Mesendoderm (in vitro differentiated cells): ENCODE measurements at regions not wholly inside any gene's neighbourhood (a gene's known extent, or its start where the extent isn't known, plus 50 kb on each side); places are given as distances from the start of the nearest gene placed in this dataset.

ENCODE experiments used
- DNase-seq: peaks from one replicate; pipeline ENCODE4 v3.0.0; 2013
- H2AK5ac ChIP-seq: 2 replicates; pipeline ENCODE4 v1.6.1; 2013; ENCODE audit warnings: low read length, inconsistent platforms
- H2BK120ac ChIP-seq: 2 replicates; pipeline ENCODE4 v1.6.1; 2013; ENCODE audit warnings: low read depth, mild to moderate bottlenecking, low read length, moderate library complexity, mixed read lengths
- H2BK15ac ChIP-seq: replicated peaks from 2 replicates; pipeline ENCODE4 v1.6.1; 2013; ENCODE audit warnings: low read depth, mild to moderate bottlenecking, moderate library complexity
- H2BK5ac ChIP-seq: 2 replicates; pipeline ENCODE4 v1.6.1; 2013; ENCODE audit warnings: low read length, inconsistent platforms
- H3K18ac ChIP-seq: 2 replicates; pipeline ENCODE4 v1.6.1; 2013; ENCODE audit warnings: mild to moderate bottlenecking, low read length, mixed read lengths
- H3K23ac ChIP-seq: one replicate; pipeline ENCODE4 v1.6.1; 2013; ENCODE audit warnings: low read length
- H3K27ac ChIP-seq: 2 replicates; pipeline ENCODE4 v1.5.1; 2013; ENCODE audit warnings: low read depth, mild to moderate bottlenecking, inconsistent platforms, low read length, moderate library complexity
- H3K27me3 ChIP-seq: 2 replicates; pipeline ENCODE4 v1.6.1; 2013; ENCODE audit warnings: low read length, control low read depth, mild to moderate bottlenecking, inconsistent platforms; ENCODE audit not compliant: insufficient read depth, poor library complexity
- H3K36me3 ChIP-seq: 2 replicates; pipeline ENCODE4 v1.6.1; 2013; ENCODE audit warnings: low read length, inconsistent platforms; ENCODE audit not compliant: control insufficient read depth, insufficient read depth
- H3K4ac ChIP-seq: one replicate; pipeline ENCODE4 v1.6.1; 2013; ENCODE audit warnings: low read depth, mild to moderate bottlenecking, low read length, moderate library complexity
- H3K4me1 ChIP-seq: 2 replicates; pipeline ENCODE4 v1.6.1; 2013; ENCODE audit warnings: low read depth, low read length, inconsistent platforms; ENCODE audit not compliant: control insufficient read depth
- H3K4me2 ChIP-seq: 2 replicates; pipeline ENCODE4 v1.6.1; 2013; ENCODE audit warnings: low read length
- H3K4me3 ChIP-seq: 2 replicates; pipeline ENCODE4 v1.5.1; 2013; ENCODE audit warnings: mild to moderate bottlenecking, low read length
- H3K56ac ChIP-seq: one replicate; pipeline ENCODE4 v1.6.1; 2013; ENCODE audit warnings: low read length
- H3K79me1 ChIP-seq: 2 replicates; pipeline ENCODE4 v1.6.1; 2013; ENCODE audit warnings: low read length, inconsistent platforms
- H3K79me2 ChIP-seq: 2 replicates; pipeline ENCODE4 v1.6.1; 2013; ENCODE audit warnings: mild to moderate bottlenecking, low read length; ENCODE audit not compliant: control insufficient read depth, insufficient read depth
- H3K9ac ChIP-seq: 2 replicates; pipeline ENCODE4 v1.6.1; 2013; ENCODE audit warnings: low read length, inconsistent platforms
- H4K5ac ChIP-seq: one replicate; pipeline ENCODE4 v1.6.1; 2013; ENCODE audit warnings: low read length
- H4K8ac ChIP-seq: one replicate; pipeline ENCODE4 v1.6.1; 2013; ENCODE audit warnings: low read depth, mild to moderate bottlenecking, control low read depth, low read length, moderate library complexity
- WGBS: extraction: QIAGEN DNeasy Blood & Tissue Kit; methylation state at CpG from one replicate; pipeline ENCODE4 v1.1.7; 2013; ENCODE audit warnings: low lambda C conversion rate, missing lambda C conversion rate; ENCODE audit not compliant: insufficient coverage; ENCODE audit errors: extremely low coverage; 5-methylcytosine and 5-hydroxymethylcytosine counted together

DNA sequence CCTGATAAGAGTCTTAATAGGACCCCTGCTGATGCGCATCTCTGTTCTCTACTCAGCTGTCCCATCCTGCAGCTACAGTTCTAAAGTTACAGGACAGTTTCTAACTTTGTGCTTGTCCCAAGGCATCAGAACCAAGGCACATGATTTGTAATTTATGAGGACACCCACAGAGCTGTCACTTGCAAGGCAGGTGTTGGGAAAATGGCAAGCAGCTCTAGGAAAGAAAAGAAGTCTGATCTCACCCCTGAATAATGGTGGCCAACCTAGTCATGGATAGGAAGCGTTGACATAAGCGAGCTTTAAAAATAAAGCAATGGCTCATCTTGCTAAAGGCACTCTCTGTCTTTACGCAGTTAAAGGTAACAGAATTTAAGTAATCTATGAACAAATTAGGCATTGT lies 127.6 kb upstream of the VGLL2 start:
- no peak for DNase-seq
- Histone ChIP-seq H3K18ac (no peak overlapping the region), H3K79me2 (no peaks in the 10 kb centered on the region), H2BK5ac (no peak overlapping the region), H4K5ac (no peak overlapping the region), H2BK120ac (no peak overlapping the region), H2BK15ac (no peak overlapping the region), H3K4ac (no peak overlapping the region), H3K27me3 (no peaks in the 10 kb centered on the region), H3K9ac (no peak overlapping the region), H3K4me2 (no peak overlapping the region), H3K56ac (no peak overlapping the region), H3K36me3 (no peaks in the 10 kb centered on the region), H3K4me3 (no peak overlapping the region), H3K23ac (no peak overlapping the region), H3K27ac (no peak overlapping the region), H4K8ac (no peak overlapping the region), H3K4me1 (no peaks in the 10 kb centered on the region), H3K79me1 (no peaks in the 10 kb centered on the region), H2AK5ac (no peak overlapping the region)
- no CpG with 5 or more reads among the region's 4 CpGs for WGBS

DNA sequence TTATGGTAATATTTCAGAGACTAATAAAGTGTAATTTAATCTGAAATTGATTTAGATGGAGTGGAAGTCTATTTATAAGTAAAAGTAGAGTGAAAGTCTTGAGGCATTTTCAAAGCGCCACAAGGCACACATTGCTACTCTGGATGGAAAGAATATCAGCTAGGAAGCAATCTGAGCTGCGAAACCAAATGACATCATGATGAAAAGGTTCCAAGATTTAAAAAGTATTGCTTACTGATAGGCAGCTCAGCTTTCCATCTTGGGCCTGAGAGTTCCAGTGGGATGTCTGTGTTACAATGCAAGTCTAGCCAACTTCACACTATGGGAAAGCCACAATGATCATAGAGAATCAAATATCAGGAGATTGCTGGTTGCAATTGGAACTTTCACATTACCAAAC lies 126.9 kb upstream of the VGLL2 start:
- no peaks in the 10 kb centered on the region for H3K36me3 ChIP-seq
- no peak overlapping the region for H3K56ac ChIP-seq
- H3K4ac ChIP-seq = no peak overlapping the region
- no peak overlapping the region for H3K27ac ChIP-seq
- H2BK120ac ChIP-seq = no peak overlapping the region
- no peaks in the 10 kb centered on the region for H3K27me3 ChIP-seq
- no peak overlapping the region for H4K8ac ChIP-seq
- H3K4me1 ChIP-seq = no peaks in the 10 kb centered on the region
- no peak overlapping the region for H4K5ac ChIP-seq
- H2BK15ac ChIP-seq = no peak overlapping the region
- no CpG with 5 or more reads among the region's 2 CpGs for WGBS
- H3K79me2 ChIP-seq = no peaks in the 10 kb centered on the region
- H3K4me2 ChIP-seq = no peak overlapping the region
- H3K18ac ChIP-seq = peak overlapping the region; percentile 51
- no peak for DNase-seq
- H2BK5ac ChIP-seq = no peak overlapping the region
- H3K23ac ChIP-seq = no peak overlapping the region
- H3K79me1 ChIP-seq = no peaks in the 10 kb centered on the region
- H2AK5ac ChIP-seq = no peak overlapping the region
- no peak overlapping the region for H3K4me3 ChIP-seq
- no peak overlapping the region for H3K9ac ChIP-seq

DNA sequence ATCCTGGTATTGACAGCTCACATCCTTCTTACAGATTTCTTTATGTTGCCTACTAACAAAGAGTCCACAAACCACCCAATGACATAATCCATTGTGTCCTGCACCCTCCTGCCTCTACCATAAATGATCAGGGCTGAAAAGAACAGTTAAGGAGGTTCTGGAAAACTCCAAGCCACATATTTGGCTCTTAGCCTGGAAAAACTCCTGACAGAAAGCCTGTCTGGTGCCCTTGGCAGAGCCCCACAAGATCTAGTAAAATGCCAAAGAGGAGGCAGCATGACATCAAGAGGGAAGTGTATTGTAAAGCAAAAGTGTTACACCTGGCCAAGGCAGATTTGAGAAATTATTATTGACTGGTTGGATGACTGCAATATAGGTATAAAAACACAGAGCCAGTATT lies 126.4 kb upstream of the VGLL2 start:
- H2BK120ac ChIP-seq = no peak overlapping the region
- H3K4me2 ChIP-seq = no peak overlapping the region
- H3K18ac ChIP-seq = no peak overlapping the region
- H3K23ac ChIP-seq = no peak overlapping the region
- no peak overlapping the region for H3K4me3 ChIP-seq
- H3K56ac ChIP-seq = no peak overlapping the region
- no peak overlapping the region for H4K8ac ChIP-seq
- no peak overlapping the region for H2AK5ac ChIP-seq
- no peaks in the 10 kb centered on the region for H3K79me2 ChIP-seq
- no peak overlapping the region for H3K27ac ChIP-seq
- no peaks in the 10 kb centered on the region for H3K27me3 ChIP-seq
- H3K4ac ChIP-seq = no peak overlapping the region
- no peaks in the 10 kb centered on the region for H3K36me3 ChIP-seq
- no peak overlapping the region for H2BK15ac ChIP-seq
- no peak overlapping the region for H4K5ac ChIP-seq
- H3K9ac ChIP-seq = no peak overlapping the region
- no peak overlapping the region for H2BK5ac ChIP-seq
- no peaks in the 10 kb centered on the region for H3K4me1 ChIP-seq
- no peak for DNase-seq
- no peaks in the 10 kb centered on the region for H3K79me1 ChIP-seq

DNA sequence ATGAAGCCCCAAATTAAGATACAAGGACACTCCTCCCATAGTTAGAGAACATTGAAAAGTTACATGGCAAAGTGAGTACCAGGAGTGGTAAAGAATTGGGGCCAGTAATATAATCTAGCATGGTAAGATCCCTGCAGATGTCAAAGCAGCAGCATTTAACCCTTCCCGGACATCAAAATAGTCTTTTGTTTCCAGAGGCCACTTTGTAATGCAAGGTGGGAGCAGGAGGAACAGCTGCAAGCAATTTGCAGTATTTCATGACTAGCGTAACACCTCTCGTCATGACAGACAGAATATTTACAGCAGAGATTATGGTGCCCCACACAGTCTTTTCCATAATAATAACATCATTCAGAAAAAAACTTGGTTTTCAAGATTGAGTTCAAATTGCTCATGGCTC lies 123.2 kb upstream of the VGLL2 start:
- Histone ChIP-seq H3K18ac (no peak overlapping the region), H3K27me3 (no peaks in the 10 kb centered on the region), H3K79me1 (no peaks in the 10 kb centered on the region), H3K9ac (no peak overlapping the region), H2BK120ac (no peak overlapping the region), H3K4me1 (no peaks in the 10 kb centered on the region), H3K56ac (no peak overlapping the region), H2AK5ac (no peak overlapping the region), H2BK15ac (no peak overlapping the region), H2BK5ac (no peak overlapping the region), H3K79me2 (no peaks in the 10 kb centered on the region), H3K4me2 (no peak overlapping the region), H3K4me3 (no peak overlapping the region), H4K5ac (no peak overlapping the region), H3K23ac (no peak overlapping the region), H3K36me3 (no peaks in the 10 kb centered on the region), H3K4ac (no peak overlapping the region), H3K27ac (no peak overlapping the region), H4K8ac (no peak overlapping the region)
- DNase-seq = no peak
- no CpG with 5 or more reads among the region's 3 CpGs for WGBS

DNA sequence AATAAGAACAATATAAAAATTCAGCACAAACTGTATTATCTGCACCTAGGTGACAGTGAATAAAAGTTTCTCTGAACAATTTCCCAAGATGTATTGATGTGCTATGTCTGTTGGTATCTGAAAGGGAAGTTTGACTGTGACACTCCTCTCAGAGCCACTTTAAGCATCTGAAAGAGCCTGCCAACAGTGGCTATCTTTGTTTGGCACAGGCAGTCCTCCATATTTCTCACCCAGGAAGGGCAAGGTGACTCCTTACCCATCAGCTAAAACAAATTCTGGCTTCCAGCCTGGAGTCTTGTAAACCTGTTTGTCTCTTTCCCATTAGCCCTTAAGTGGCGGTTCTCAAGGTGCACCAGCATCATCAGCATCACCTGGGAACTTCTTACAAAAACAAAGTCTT lies 122.4 kb upstream of the VGLL2 start:
- Histone ChIP-seq H3K4me1 (no peaks in the 10 kb centered on the region), H2BK120ac (no peak overlapping the region), H4K5ac (no peak overlapping the region), H3K56ac (no peak overlapping the region), H2BK15ac (no peak overlapping the region), H3K18ac (no peak overlapping the region), H2BK5ac (no peak overlapping the region), H3K9ac (no peak overlapping the region), H3K79me2 (no peaks in the 10 kb centered on the region), H3K4me3 (no peak overlapping the region), H2AK5ac (no peak overlapping the region), H4K8ac (no peak overlapping the region), H3K23ac (no peak overlapping the region), H3K79me1 (no peaks in the 10 kb centered on the region), H3K4me2 (no peak overlapping the region), H3K4ac (no peak overlapping the region), H3K27ac (no peak overlapping the region), H3K36me3 (no peaks in the 10 kb centered on the region), H3K27me3 (no peaks in the 10 kb centered on the region)
- no peak for DNase-seq
- WGBS = no CpG with 5 or more reads among the region's 1 CpG

DNA sequence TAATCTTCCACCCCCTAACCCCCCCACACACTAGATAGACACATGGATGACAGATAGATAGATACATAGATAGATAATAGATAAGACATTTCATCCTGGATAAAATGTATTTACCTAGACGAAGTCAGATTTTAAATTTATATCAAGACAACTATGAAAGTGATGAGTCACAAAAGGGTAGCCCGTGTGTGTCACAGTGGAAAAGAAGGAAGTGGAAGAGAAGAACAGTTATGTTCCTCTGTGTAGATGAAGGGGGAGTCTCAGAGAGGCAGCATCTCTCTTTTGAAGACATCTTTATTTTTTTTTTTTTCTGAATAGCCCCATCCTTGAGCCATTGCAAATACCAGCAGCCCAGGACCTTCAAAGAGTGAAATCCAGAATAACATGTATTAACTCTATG lies 121.7 kb upstream of the VGLL2 start:
- Histone ChIP-seq H3K4me2 (no peak overlapping the region), H2AK5ac (no peak overlapping the region), H3K27me3 (no peaks in the 10 kb centered on the region), H2BK5ac (no peak overlapping the region), H3K4me3 (no peak overlapping the region), H3K4me1 (no peaks in the 10 kb centered on the region), H4K5ac (no peak overlapping the region), H3K23ac (no peak overlapping the region), H3K27ac (no peak overlapping the region), H3K79me1 (no peaks in the 10 kb centered on the region), H3K79me2 (no peaks in the 10 kb centered on the region), H2BK120ac (no peak overlapping the region), H3K56ac (no peak overlapping the region), H3K18ac (no peak overlapping the region), H2BK15ac (no peak overlapping the region), H3K9ac (no peak overlapping the region), H4K8ac (no peak overlapping the region), H3K36me3 (no peaks in the 10 kb centered on the region), H3K4ac (no peak overlapping the region)
- no peak for DNase-seq
- WGBS = no CpG with 5 or more reads among the region's 2 CpGs
